Testis (tissue), 2 donors: ENCODE measurements at regions not wholly inside any gene's neighbourhood (a gene's known extent, or its start where the extent isn't known, plus 50 kb on each side); places are given as distances from the start of the nearest gene placed in this dataset.

Experiments
- DNase-seq: peaks from one replicate; pipeline ENCODE4 v3.0.0-alpha.2; 2019
- H3K27ac ChIP-seq, 2 donors: fragments of 200-600 bp; sonication (generic); one replicate each; pipeline ENCODE4 v1.5.1; 2019
- H3K27me3 ChIP-seq: fragments of 200-600 bp; sonication (generic); one replicate; pipeline ENCODE4 v1.5.1; 2019
- H3K36me3 ChIP-seq: fragments of 200-600 bp; sonication (generic); one replicate; pipeline ENCODE4 v1.5.1; 2017; ENCODE audit warnings: low read depth; ENCODE audit errors: missing control alignments
- H3K4me1 ChIP-seq: fragments of 200-600 bp; sonication (generic); one replicate; pipeline ENCODE4 v1.5.1; 2019
- H3K4me3 ChIP-seq, 2 donors: fragments of 200-600 bp; sonication (generic); one replicate each; pipeline ENCODE4 v1.5.1; 2017 to 2019
- H3K9me3 ChIP-seq: fragments of 200-600 bp; sonication (generic); one replicate; pipeline ENCODE4 v1.5.1; 2017
- CTCF ChIP-seq, 3 experiments: fragments of 450-650 bp in 2 of 3; fragments of 200-600 bp in 1 of 3; sonication (generic) in 1 of 3; IDR thresholded peaks; one replicate each; pipeline ENCODE4 v1.5.1; 2016 to 2019; ENCODE audit warnings: antibody characterized with exemption in 3 of 3, mild to moderate bottlenecking in 2 of 3, moderate library complexity in 1 of 3
- POLR2A ChIP-seq: fragments of 450-650 bp; IDR thresholded peaks from one replicate; pipeline ENCODE4 v1.6.1; 2017; ENCODE audit warnings: antibody characterized with exemption, mild to moderate bottlenecking, moderate library complexity
- WGBS, 2 donors: methylation state at CpG; one replicate each; pipeline ENCODE4 v1.1.5; 2018; 5-methylcytosine and 5-hydroxymethylcytosine counted together
- intact Hi-C: fragments of 100-400 bp; cut with DNase I; formaldehyde crosslinking; loops from one replicate; pipeline ENCODE4 v1.15.1; 2023; ENCODE audit warnings: low total_unique reads

GRCh38 chr6:166027761-166028160 is 139.9 kb downstream of the TBXT start:
- H3K27me3 ChIP-seq: no peaks in the 10 kb centered on the region
- intact Hi-C loops: no loop called here
- no peak overlapping the region for H3K4me3 ChIP-seq
- no peaks in the 10 kb centered on the region for H3K9me3 ChIP-seq
- DNase-seq: no peak
- no peak overlapping the region for H3K27ac ChIP-seq
- H3K4me1 ChIP-seq: no peaks in the 10 kb centered on the region
- TF ChIP-seq CTCF (IDR thresholded peaks at IDR 0.05): no peak
- no peak for TF ChIP-seq POLR2A
- no peaks in the 10 kb centered on the region for H3K36me3 ChIP-seq
- WGBS, 2 donors: 57 to 69% methylated on average over 3 of the region's 3 CpGs

- no peaks in the 10 kb centered on the region for H3K27me3 ChIP-seq
- no peak for TF ChIP-seq CTCF (IDR thresholded peaks at IDR 0.05)
- no peak for TF ChIP-seq POLR2A
- no peak for DNase-seq
- H3K4me1 ChIP-seq: no peaks in the 10 kb centered on the region
- WGBS, 2 donors: 56 to 57% methylated on average over 3 to 8 of the region's 8 CpGs
- no peaks in the 10 kb centered on the region for H3K9me3 ChIP-seq
- H3K36me3 ChIP-seq: no peaks in the 10 kb centered on the region
- H3K27ac ChIP-seq: no peak overlapping the region
- intact Hi-C loops: no loop called here
- no peak overlapping the region for H3K4me3 ChIP-seq
Measured at GRCh38 chr6:166026586-166027126, 141.0 kb downstream of the TBXT start.

- 83% methylated on average over 8 of the region's 8 CpGs for WGBS, 2 donors
- Histone ChIP-seq H3K9me3 (no peaks in the 10 kb centered on the region), H3K27ac (no peak overlapping the region), H3K36me3 (no peaks in the 10 kb centered on the region), H3K27me3 (no peaks in the 10 kb centered on the region), H3K4me3 (no peak overlapping the region), H3K4me1 (no peaks in the 10 kb centered on the region)
- intact Hi-C loops: no loop called here
- no peak for DNase-seq
- TF ChIP-seq CTCF (IDR thresholded peaks at IDR 0.05) (no peak), POLR2A (no peak)
Measured at GRCh38 chr6:166025149-166025898, 142.3 kb downstream of the TBXT start.

GRCh38 chr6:166024252-166024651 is 143.4 kb downstream of the TBXT start:
- Histone ChIP-seq H3K4me1 (no peaks in the 10 kb centered on the region), H3K4me3 (no peak overlapping the region), H3K36me3 (no peaks in the 10 kb centered on the region), H3K27ac (no peak overlapping the region), H3K27me3 (no peaks in the 10 kb centered on the region), H3K9me3 (no peaks in the 10 kb centered on the region)
- intact Hi-C loops: no loop called here
- DNase-seq: no peak
- no peak for TF ChIP-seq POLR2A
- no peak for TF ChIP-seq CTCF (IDR thresholded peaks at IDR 0.05)
- 91 to 93% methylated on average over 3 to 8 of the region's 8 CpGs for WGBS, 2 donors
